ENCODE measurements at regions not wholly inside any gene's neighbourhood (a gene's known extent, or its start where the extent isn't known, plus 50 kb on each side); places are given as distances from the start of the nearest gene placed in this dataset.
"Not testable (repeated sequence)": the region's sequence is repeated elsewhere in the genome, so short reads cannot be mapped to it uniquely, and the experiment has no call there.

DNA sequence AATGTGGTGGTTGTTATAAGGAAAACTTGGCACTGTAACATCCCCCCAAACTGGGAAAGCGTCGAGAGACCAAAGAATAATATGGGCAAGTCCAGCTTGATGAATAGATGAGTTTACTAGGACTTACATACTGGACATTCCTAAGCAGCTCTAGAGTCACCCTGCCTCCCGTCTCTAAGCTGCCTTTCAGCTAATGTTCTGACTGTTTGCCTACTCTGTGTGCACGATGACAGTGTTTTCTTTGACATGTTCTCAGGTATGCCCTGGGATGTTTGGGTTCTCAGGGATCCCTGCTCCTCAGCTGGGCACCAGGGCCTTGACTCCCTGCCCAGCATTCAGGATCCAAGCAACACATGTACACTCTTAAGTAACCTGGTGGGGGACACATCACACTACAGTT is 87.5 kb downstream of the MRPL57 start:
- FAIRE-seq: not testable (repeated sequence)

- peak; percentile 95 for FAIRE-seq
Measured at GRCh38 chr13:21268485-21268884, 92.0 kb downstream of the MRPL57 start.

DNA sequence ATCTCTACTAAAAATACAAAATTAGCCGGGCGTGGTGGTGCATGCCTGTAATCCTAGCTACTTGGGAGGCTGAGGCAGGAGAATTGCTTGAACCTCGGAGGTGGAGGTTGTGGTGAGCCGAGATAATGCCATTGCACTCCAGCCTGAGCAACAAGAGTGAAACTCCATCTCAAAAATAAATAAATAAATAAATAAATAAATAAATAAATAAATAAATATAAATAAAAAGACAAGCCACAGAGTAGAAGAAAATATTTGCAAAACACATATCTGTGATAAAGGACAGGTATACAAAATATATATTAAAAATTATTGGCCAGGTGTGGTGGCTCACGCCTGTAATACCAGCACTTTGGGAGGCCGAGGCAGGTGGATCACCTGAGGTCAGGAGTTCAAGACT is 96.0 kb downstream of the MRPL57 start:
- not testable (repeated sequence) for FAIRE-seq

GRCh38 chr13:21274457-21274856 is 98.0 kb downstream of the MRPL57 start:
- not testable (repeated sequence) for FAIRE-seq

GRCh38 chr13:21282065-21282464 is 105.6 kb downstream of the MRPL57 start:
- no peak for FAIRE-seq

- FAIRE-seq: no peak
Measured at GRCh38 chr13:21287331-21287907, 111.0 kb downstream of the MRPL57 start.

DNA sequence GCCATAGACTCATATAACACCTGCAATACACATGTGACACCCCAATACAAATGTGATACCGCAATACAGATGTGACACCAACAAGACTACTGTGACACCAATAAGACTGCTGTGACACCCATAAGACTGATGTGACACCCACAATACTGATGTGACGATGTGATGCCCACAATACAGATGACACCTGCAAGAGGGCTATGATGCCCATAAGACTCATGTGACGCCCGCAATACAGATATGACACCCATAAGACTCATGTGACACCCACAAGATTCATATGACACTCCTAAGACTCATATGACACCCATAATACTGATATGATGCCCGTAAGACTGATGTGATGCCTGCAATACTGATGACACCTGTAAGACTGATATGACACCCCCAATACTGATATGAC is 113.0 kb downstream of the MRPL57 start:
- no peak for FAIRE-seq

DNA sequence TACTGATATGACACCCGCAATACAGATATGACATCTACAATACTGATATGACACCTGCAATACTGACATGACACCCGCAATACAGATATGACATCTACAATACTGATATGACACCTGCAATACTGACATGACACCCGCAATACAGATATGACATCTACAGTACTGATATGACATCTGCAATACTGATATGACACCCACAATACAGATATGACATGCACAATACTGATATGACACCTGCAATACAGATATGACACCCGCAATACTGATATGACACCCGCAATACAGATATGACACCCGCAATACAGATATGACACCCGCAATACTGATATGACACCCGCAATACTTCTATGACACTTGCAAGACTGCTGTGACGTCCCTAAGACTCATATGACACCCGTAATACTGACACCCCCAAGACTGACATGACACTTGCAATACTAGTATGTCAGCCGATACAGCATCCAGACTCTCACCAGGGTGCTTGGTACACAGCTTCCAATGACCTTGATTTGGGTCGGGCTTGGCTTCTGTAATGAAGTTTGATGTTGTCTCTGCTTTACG is 114.1 kb downstream of the MRPL57 start:
- not testable (repeated sequence) for FAIRE-seq

GRCh38 chr13:21291840-21292239 is 115.4 kb downstream of the MRPL57 start:
- no peak for FAIRE-seq

GRCh38 chr13:21296991-21297390 is 120.5 kb downstream of the MRPL57 start:
- peak; percentile 80 for FAIRE-seq

GRCh38 chr13:21297447-21297846 is 121.0 kb downstream of the MRPL57 start:
- no peak for FAIRE-seq

DNA sequence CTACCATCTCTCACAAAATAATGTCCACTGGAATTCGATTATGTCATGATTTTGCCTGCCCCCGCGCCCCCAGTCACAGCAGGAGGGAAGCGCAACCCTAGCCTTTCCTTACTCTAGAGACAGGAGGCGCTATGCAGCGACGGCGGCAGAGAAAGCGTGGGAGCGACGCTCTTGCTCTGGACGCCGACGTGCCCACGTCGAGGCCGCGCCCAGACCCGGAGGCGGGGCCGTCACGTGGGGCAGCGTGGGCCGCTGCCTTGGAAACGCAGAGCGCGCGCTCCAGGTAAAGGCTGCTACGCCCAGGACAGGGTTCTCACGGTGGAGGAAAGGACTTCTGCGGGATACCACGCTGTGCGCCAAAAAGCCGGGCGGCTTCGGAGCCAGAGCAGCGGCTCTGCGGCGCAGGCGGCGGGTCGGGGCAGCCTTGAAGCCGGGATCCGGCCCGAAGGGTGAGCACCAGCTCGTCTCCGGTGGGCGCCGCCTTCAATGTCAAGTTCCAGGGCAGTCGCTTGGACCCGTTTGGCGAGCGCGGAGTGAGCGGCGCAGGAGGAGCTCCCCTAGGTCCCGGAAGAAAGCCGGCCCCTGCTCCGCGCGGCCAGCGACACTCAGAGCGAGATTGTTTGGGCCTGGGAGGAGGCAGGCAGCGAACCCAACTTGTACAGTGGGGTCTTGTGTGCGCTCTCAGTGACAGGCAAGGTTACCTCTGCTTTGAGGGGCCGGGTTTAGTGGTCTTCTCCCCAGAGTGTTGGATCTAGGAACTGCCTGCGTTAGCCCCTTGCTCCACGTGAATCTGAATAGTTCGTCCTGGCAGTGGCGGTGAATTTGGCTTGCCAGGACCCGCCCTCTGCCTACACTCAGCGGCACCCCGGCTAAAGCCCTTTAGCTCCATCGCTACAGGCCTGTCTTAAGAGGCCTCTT is 121.7 kb downstream of the MRPL57 start:
- FAIRE-seq: no peak

- no peak for FAIRE-seq
Measured at GRCh38 chr13:21304256-21304655, 127.8 kb downstream of the MRPL57 start.

DNA sequence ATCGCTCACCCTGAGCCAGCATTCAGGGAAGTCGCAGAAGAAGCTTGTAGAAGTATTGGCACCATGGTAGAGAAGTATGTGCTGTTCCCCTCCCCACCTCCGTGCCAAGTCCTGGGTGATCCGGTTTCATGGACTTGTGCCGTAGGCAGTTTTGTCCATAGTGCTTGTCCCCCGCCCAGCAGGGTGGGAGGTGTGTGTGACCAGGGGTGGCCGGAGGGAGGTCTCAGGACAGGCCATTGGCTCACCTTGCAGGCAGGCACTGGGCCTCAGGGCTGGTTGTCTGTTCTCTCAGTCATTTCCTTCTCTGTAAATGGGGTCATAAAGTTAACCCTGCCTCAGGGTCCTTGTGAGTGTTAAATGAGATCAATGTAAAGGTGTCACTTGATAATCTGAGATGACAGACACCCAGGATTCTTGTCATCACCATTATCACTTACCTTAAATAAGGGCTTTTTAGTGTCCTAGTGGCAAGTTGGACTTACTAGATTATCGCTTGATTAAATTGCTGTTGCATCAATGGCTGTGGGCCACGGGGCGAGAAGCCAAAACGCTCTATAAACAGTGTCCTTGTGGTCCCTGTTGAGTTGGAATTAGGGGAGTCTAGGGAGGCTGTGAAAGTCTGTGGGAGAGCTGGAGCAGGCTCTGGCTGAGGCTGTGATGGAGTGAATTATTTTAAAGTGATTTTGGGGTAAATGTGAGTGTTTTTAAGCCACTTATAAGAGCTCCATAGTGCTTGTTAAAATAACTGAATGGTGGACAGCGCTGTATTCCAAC is 130.0 kb downstream of the MRPL57 start:
- FAIRE-seq: not testable (repeated sequence)

DNA sequence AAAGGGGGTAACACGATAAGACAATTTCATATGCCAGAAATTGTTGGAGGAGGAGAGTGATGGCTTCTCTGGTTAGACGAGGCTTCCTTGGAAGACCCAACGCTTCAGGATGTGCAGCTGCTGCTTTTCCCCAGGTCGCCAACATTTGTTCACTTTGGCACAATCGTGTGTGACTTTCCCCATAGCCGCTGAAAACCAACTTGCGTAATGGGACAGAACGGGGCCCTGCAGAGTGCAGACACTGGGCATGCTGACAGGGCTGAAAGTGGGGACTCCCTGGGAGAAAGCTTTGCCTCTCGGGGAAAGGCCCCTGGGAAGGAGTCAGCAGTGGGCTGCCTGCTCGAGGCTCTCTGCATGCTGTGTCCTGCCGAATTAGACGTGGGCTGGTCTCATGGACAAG is 130.7 kb downstream of the MRPL57 start:
- FAIRE-seq: not testable (repeated sequence)

- no peak for FAIRE-seq
Measured at GRCh38 chr13:21308906-21309305, 132.4 kb downstream of the MRPL57 start.

- no peak for FAIRE-seq
Measured at GRCh38 chr13:21309542-21310172, 133.2 kb downstream of the MRPL57 start.

- FAIRE-seq: no peak
Measured at GRCh38 chr13:21310220-21310619, 133.8 kb downstream of the MRPL57 start.

DNA sequence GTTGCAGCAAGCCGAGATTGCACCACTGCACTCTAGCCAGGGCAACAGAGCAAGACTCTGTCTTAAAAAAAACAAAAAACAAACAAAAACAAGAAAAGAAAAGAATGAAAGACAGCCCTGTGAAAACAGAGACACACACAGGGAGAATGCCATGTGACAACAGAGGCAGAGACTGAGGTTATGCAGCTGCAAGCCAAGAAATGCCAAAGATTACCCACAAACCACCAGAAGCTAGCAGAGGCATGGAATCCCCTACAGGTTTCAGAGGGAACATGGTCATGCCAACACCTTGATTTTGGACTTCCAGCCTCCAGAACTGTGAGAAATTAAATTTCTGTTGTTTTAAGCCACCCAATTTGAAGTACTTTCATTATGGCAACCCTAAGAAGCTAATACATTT is 138.5 kb downstream of the MRPL57 start:
- not testable (repeated sequence) for FAIRE-seq

GRCh38 chr13:21316376-21316775 is 139.9 kb downstream of the MRPL57 start:
- no peak for FAIRE-seq

GRCh38 chr13:21318891-21319532 is 140.1 kb downstream of the ZDHHC20 start:
- no peak for FAIRE-seq

Measured in TTC549 (cell line).